ENCODE measurements at regions not wholly inside any gene's neighbourhood (a gene's known extent, or its start where the extent isn't known, plus 50 kb on each side); places are given as distances from the start of the nearest gene placed in this dataset.

DNA sequence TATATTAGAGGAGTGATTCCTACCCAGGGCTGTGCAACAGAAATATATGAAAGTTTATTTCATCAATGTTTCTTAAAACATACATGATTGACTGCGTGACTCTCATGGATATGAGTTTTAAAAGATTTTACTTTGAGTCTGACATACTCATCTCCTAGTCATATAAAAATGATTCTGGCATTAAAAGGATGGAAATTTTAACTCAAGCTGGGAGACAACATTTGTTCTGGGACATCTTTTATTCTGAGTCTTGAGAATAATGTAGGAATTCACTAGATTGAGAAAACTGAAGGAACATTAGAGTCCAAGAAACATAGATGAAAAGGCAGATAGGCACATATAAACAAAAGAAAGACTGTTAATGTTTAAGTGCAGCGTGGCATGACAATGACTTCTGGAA lies 649.6 kb downstream of the SPRY1 start:
- Histone ChIP-seq H3K27me3 (ENCODE audit: insufficient read depth) (no peaks in the 10 kb centered on the region), H3K36me3 (replicated peaks in 1 of 2; ENCODE audit: control insufficient read depth in 1 of 2, insufficient read depth in 2 of 2, low read length in 1 of 2) (no peaks in the 10 kb centered on the region)
- 83% methylated on average over 2 of the region's 2 CpGs for WGBS (ENCODE audit: low lambda C conversion rate)

DNA sequence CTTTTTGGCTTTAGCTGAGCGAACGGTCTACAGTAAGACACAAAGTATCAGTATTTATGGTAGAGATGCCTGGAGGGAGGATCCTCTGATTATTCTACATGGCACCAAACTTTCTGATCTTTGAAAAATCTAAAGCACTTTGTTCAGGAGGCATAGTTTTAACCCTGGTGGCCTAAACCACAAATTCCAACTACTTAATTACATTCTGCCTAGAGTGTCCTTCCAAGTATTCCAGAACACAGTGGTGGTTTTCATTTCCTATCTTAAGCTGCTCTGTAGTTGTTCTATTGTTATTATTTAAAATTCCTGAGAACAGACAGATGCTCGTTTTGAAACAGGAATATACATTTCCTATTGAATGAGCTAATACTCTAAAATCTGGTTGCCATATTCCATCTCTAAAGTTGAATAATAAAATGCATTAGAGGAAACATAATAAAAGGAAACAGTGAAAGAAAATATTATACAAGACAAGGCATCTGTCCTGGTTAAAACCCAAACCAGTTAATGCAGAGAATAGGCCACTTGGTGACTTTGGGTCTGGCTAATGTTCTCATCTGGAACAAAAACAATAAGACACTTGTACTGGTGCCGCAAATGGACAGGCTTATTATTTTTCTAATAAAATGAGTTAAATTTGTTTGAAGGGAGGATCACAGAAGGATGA lies 657.4 kb downstream of the SPRY1 start:
- H3K27ac ChIP-seq (ENCODE audit: low read depth in 2 of 2, low read length in 1 of 2), result peak overlapping the region; percentile 41 to 76; a peak in 2 of 4 replicates
- POLR2A ChIA-PET, result no interaction called here
- H3K9ac ChIP-seq, result no peak overlapping the region
- H3K9me2 ChIP-seq, result no peaks in the 10 kb centered on the region
- CTCF ChIA-PET, result no interaction called here
- no peak overlapping the region for H2AFZ ChIP-seq (ENCODE audit: low read depth)
- DNase-seq, result no peak
- no peak overlapping the region for H3K4me3 ChIP-seq (ENCODE audit: low read depth in 2 of 2, low read length in 1 of 2)
- H3K79me2 ChIP-seq (ENCODE audit: insufficient read depth), result no peaks in the 10 kb centered on the region
- H4K20me1 ChIP-seq (ENCODE audit: insufficient read depth), result no peaks in the 10 kb centered on the region
- no peaks in the 10 kb centered on the region for H3K9me3 ChIP-seq
- 63% methylated on average over 4 of the region's 4 CpGs for WGBS (ENCODE audit: low lambda C conversion rate)
- H3F3A ChIP-seq (replicated peaks; ENCODE audit: insufficient read depth), result no peaks in the 10 kb centered on the region
- H3K4me1 ChIP-seq (ENCODE audit: control insufficient read depth in 1 of 2, insufficient read depth in 2 of 2, low read depth in 1 of 2, low read length in 1 of 2), result no peaks in the 10 kb centered on the region
- no peaks in the 10 kb centered on the region for H3K36me3 ChIP-seq (replicated peaks in 1 of 2; ENCODE audit: control insufficient read depth in 1 of 2, insufficient read depth in 2 of 2, low read length in 1 of 2)
- H3K27me3 ChIP-seq (ENCODE audit: insufficient read depth), result no peaks in the 10 kb centered on the region
- H3K4me2 ChIP-seq, result no peak overlapping the region
- TF ChIP-seq, protein P1, sequence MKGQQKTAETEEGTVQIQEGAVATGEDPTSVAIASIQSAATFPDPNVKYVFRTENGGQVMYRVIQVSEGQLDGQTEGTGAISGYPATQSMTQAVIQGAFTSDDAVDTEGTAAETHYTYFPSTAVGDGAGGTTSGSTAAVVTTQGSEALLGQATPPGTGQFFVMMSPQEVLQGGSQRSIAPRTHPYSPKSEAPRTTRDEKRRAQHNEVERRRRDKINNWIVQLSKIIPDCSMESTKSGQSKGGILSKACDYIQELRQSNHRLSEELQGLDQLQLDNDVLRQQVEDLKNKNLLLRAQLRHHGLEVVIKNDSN (IDR thresholded peaks at IDR 0.05; ENCODE audit: borderline replicate concordance, low read depth), result no peak
- TF ChIP-seq NRF1 (IDR thresholded peaks at IDR 0.05; ENCODE audit: low read depth, low read length), result no peak
- TF ChIP-seq EP300 (IDR thresholded peaks at IDR 0.05; ENCODE audit: borderline replicate concordance in 1 of 2, low read depth in 1 of 2, low read length in 1 of 2), result peak; percentile 20 to 58; a peak in 2 of 4 replicates
- TF ChIP-seq FOSL2 (IDR thresholded peaks at IDR 0.05; ENCODE audit: borderline replicate concordance, low read depth), result no peak
- TF ChIP-seq, protein P2, sequence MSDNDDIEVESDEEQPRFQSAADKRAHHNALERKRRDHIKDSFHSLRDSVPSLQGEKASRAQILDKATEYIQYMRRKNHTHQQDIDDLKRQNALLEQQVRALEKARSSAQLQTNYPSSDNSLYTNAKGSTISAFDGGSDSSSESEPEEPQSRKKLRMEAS (IDR thresholded peaks at IDR 0.05; ENCODE audit: low read depth), result no peak
- no peak for TF ChIP-seq SMC3 (IDR thresholded peaks at IDR 0.05; ENCODE audit: low read depth, low read length)
- TF ChIP-seq, protein P3, sequence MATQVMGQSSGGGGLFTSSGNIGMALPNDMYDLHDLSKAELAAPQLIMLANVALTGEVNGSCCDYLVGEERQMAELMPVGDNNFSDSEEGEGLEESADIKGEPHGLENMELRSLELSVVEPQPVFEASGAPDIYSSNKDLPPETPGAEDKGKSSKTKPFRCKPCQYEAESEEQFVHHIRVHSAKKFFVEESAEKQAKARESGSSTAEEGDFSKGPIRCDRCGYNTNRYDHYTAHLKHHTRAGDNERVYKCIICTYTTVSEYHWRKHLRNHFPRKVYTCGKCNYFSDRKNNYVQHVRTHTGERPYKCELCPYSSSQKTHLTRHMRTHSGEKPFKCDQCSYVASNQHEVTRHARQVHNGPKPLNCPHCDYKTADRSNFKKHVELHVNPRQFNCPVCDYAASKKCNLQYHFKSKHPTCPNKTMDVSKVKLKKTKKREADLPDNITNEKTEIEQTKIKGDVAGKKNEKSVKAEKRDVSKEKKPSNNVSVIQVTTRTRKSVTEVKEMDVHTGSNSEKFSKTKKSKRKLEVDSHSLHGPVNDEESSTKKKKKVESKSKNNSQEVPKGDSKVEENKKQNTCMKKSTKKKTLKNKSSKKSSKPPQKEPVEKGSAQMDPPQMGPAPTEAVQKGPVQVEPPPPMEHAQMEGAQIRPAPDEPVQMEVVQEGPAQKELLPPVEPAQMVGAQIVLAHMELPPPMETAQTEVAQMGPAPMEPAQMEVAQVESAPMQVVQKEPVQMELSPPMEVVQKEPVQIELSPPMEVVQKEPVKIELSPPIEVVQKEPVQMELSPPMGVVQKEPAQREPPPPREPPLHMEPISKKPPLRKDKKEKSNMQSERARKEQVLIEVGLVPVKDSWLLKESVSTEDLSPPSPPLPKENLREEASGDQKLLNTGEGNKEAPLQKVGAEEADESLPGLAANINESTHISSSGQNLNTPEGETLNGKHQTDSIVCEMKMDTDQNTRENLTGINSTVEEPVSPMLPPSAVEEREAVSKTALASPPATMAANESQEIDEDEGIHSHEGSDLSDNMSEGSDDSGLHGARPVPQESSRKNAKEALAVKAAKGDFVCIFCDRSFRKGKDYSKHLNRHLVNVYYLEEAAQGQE (IDR thresholded peaks at IDR 0.05; ENCODE audit: low read depth, low read length), result no peak
- TF ChIP-seq TCF12 (IDR thresholded peaks at IDR 0.05), result peak; percentile 29; the same call in 1 of the 2 replicates
- no peak for TF ChIP-seq RCOR1 (IDR thresholded peaks at IDR 0.05; ENCODE audit: low read length)

More for the DNA sequence above, 649.6 kb downstream of the SPRY1 start:
- DNase-seq, result no peak
- Histone ChIP-seq H3K9me2 (no peaks in the 10 kb centered on the region), H3K4me2 (no peak overlapping the region), H3K9me3 (no peaks in the 10 kb centered on the region), H3K9ac (no peak overlapping the region), H3K27ac (ENCODE audit: low read depth in 2 of 2, low read length in 1 of 2) (no peak overlapping the region), H3K4me1 (ENCODE audit: control insufficient read depth in 1 of 2, insufficient read depth in 2 of 2, low read depth in 1 of 2, low read length in 1 of 2) (no peaks in the 10 kb centered on the region), H4K20me1 (ENCODE audit: insufficient read depth) (no peaks in the 10 kb centered on the region), H3K4me3 (ENCODE audit: low read depth in 2 of 2, low read length in 1 of 2) (no peak overlapping the region), H3K79me2 (ENCODE audit: insufficient read depth) (no peaks in the 10 kb centered on the region), H3F3A (replicated peaks; ENCODE audit: insufficient read depth) (no peaks in the 10 kb centered on the region), H2AFZ (ENCODE audit: low read depth) (no peak overlapping the region)
- CTCF ChIA-PET, result interaction anchor here (0.9 kb wide), 1 partner anchor 12 kb away, joined by 3 read pairs; no protein-coding TSS in a partner anchor
- POLR2A ChIA-PET, result no interaction called here
- no peak for TF ChIP-seq MEF2A (IDR thresholded peaks at IDR 0.05; ENCODE audit: borderline replicate concordance, low read depth)
- TF ChIP-seq, protein P2 (IDR thresholded peaks at IDR 0.05; ENCODE audit: low read depth), result no peak
- TF ChIP-seq RXRA (IDR thresholded peaks at IDR 0.05; ENCODE audit: borderline replicate concordance, low read depth), result no peak
- no peak for TF ChIP-seq TCF12 (IDR thresholded peaks at IDR 0.05)
- TF ChIP-seq, protein P4, sequence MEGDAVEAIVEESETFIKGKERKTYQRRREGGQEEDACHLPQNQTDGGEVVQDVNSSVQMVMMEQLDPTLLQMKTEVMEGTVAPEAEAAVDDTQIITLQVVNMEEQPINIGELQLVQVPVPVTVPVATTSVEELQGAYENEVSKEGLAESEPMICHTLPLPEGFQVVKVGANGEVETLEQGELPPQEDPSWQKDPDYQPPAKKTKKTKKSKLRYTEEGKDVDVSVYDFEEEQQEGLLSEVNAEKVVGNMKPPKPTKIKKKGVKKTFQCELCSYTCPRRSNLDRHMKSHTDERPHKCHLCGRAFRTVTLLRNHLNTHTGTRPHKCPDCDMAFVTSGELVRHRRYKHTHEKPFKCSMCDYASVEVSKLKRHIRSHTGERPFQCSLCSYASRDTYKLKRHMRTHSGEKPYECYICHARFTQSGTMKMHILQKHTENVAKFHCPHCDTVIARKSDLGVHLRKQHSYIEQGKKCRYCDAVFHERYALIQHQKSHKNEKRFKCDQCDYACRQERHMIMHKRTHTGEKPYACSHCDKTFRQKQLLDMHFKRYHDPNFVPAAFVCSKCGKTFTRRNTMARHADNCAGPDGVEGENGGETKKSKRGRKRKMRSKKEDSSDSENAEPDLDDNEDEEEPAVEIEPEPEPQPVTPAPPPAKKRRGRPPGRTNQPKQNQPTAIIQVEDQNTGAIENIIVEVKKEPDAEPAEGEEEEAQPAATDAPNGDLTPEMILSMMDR (IDR thresholded peaks at IDR 0.05), result no peak
- no peak for TF ChIP-seq FOXM1 (IDR thresholded peaks at IDR 0.05; ENCODE audit: low read depth)
- TF ChIP-seq TAF1 (IDR thresholded peaks at IDR 0.05; ENCODE audit: borderline replicate concordance, low read depth, low read length), result no peak
- no peak for TF ChIP-seq MXI1 (IDR thresholded peaks at IDR 0.05; ENCODE audit: low read depth, low read length)
- TF ChIP-seq, protein P5, sequence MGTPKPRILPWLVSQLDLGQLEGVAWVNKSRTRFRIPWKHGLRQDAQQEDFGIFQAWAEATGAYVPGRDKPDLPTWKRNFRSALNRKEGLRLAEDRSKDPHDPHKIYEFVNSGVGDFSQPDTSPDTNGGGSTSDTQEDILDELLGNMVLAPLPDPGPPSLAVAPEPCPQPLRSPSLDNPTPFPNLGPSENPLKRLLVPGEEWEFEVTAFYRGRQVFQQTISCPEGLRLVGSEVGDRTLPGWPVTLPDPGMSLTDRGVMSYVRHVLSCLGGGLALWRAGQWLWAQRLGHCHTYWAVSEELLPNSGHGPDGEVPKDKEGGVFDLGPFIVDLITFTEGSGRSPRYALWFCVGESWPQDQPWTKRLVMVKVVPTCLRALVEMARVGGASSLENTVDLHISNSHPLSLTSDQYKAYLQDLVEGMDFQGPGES (IDR thresholded peaks at IDR 0.05; ENCODE audit: low read depth, low read length), result no peak
- no peak for TF ChIP-seq TEAD4 (IDR thresholded peaks at IDR 0.05; ENCODE audit: borderline replicate concordance, insufficient read depth)
- TF ChIP-seq NRF1 (IDR thresholded peaks at IDR 0.05; ENCODE audit: low read depth, low read length), result no peak
- TF ChIP-seq EP300 (IDR thresholded peaks at IDR 0.05; ENCODE audit: borderline replicate concordance in 1 of 2, low read depth in 1 of 2, low read length in 1 of 2), result no peak
- no peak for TF ChIP-seq FOXJ3 (CRISPR knock-in tag; IDR thresholded peaks at IDR 0.05)

Measured in SK-N-SH (cell line).